Epithelial cell of esophagus (primary cell): ENCODE measurements at regions not wholly inside any gene's neighbourhood (a gene's known extent, or its start where the extent isn't known, plus 50 kb on each side); places are given as distances from the start of the nearest gene placed in this dataset.
"Not testable (repeated sequence)": the region's sequence is repeated elsewhere in the genome, so short reads cannot be mapped to it uniquely, and the experiment has no call there.

Source experiments
- DNase-seq: peaks from one replicate; pipeline ENCODE4 v3.0.0; 2010; ENCODE audit warnings: low read depth
- H3K4me3 ChIP-seq: 2 replicates; pipeline ENCODE4 v1.5.1; 2011; ENCODE audit warnings: mild to moderate bottlenecking, low read length, control low read depth
- TF ChIP-seq, protein P1 (sequence below): IDR thresholded peaks from 2 replicates; pipeline ENCODE4 v1.5.1; 2011; ENCODE audit warnings: low read depth, mild to moderate bottlenecking, low read length, control low read depth, inconsistent platforms; ENCODE audit not compliant: insufficient read depth; ENCODE audit errors: missing control alignments

DNA sequence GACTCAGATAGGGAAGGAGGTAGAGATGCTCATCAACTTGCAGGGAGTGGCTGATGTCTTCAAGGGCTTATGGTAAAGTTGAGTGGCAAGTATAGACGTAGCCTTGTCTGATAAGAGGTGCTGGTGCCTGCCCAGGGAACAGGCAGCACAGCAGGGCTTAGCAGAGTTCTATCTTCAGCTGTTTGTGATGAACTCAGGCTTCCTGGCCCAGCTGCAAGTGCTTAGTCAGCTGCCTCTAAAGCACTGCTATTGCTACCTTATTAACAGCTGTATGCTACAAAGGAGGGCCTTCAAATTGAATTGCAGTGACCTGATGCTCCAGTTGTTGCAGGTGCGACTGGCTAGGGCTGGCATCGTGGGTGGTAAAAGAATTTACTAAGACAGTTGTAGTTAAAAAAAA, 82.1 kb downstream of the TSN start:
- DNase-seq = no peak
- H3K4me3 ChIP-seq = no peak overlapping the region
- TF ChIP-seq, protein P1, sequence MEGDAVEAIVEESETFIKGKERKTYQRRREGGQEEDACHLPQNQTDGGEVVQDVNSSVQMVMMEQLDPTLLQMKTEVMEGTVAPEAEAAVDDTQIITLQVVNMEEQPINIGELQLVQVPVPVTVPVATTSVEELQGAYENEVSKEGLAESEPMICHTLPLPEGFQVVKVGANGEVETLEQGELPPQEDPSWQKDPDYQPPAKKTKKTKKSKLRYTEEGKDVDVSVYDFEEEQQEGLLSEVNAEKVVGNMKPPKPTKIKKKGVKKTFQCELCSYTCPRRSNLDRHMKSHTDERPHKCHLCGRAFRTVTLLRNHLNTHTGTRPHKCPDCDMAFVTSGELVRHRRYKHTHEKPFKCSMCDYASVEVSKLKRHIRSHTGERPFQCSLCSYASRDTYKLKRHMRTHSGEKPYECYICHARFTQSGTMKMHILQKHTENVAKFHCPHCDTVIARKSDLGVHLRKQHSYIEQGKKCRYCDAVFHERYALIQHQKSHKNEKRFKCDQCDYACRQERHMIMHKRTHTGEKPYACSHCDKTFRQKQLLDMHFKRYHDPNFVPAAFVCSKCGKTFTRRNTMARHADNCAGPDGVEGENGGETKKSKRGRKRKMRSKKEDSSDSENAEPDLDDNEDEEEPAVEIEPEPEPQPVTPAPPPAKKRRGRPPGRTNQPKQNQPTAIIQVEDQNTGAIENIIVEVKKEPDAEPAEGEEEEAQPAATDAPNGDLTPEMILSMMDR = no peak

DNA sequence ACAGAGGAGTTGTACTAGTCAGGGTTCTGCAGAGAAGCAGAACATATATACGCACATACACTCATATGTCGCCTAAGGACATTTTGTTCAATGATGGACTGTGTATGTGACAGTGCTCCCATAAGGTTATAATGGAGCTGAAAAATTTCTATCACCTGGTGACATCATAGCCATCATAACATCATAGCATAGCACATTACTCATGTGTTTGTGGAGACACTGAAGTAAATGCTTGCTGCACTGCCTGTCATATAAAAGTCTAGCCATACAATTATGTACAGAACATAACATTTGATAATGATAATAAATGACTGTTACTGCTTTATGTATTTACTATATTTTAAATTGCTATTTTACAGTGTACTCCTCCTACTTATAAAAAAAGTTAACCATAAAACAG, 83.1 kb downstream of the TSN start:
- TF ChIP-seq, protein P1 = no peak
- DNase-seq = no peak
- H3K4me3 ChIP-seq = no peak overlapping the region

GRCh38 chr2:121839584-121839983, 84.1 kb downstream of the TSN start:
- DNase-seq = no peak
- TF ChIP-seq, protein P1 = no peak
- no peak overlapping the region for H3K4me3 ChIP-seq

- DNase-seq = peak; percentile 18
- H3K4me3 ChIP-seq = no peak overlapping the region
- TF ChIP-seq, protein P1 = no peak
Measured at GRCh38 chr2:121849236-121849635, 93.8 kb downstream of the TSN start.

DNA sequence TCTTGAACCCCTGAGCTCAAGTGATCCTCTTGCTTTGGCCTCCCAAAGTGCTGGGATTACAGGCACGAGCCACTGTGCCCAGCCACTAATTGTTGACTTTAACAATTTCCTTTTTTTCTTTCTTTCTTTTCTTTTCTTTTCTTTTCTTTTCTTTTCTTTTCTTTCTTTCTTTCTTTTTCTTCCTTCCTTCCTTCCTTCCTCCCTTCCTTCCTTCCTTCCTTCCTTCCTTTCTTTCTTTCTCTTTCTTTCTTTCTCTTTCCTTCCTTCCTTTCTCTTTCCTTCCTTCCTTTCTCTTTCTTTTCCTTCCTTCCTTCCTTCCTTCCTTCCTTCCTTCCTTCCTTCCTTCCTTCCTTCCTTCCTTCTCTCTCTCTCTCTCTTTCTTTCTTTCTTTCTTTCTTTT, 97.7 kb downstream of the TSN start:
- H3K4me3 ChIP-seq, DNase-seq: not testable (repeated sequence)

DNA sequence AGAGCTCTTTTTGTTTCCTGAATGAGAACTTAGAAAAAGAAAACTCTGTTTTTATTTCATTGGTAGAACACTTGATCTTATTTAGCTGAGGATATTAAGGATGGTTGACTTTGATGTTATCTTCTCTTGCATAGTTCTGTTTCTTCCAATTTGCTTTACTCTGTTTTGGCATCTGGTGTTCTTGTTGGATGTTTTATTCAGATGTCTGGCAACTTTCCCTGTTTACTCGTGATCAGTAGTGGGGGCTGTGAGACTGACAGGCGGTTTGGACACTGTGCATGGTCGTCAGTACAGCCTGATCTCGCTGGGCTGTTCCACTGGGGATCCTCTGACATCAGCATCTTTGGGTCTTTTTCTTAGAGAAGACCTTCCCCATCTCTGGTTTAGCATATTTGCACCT, 100.1 kb downstream of the TSN start:
- no peak for DNase-seq
- TF ChIP-seq, protein P1 = no peak
- H3K4me3 ChIP-seq = no peak overlapping the region

- no peak overlapping the region for H3K4me3 ChIP-seq
- no peak for DNase-seq
- TF ChIP-seq, protein P1 = no peak
Measured at GRCh38 chr2:121856360-121856759, 100.9 kb downstream of the TSN start.

GRCh38 chr2:121858369-121858768, 102.9 kb downstream of the TSN start:
- TF ChIP-seq, protein P1 = no peak
- no peak for DNase-seq
- no peak overlapping the region for H3K4me3 ChIP-seq
